Esophagus squamous epithelium (tissue), 5 donors: ENCODE measurements at regions not wholly inside any gene's neighbourhood (a gene's known extent, or its start where the extent isn't known, plus 50 kb on each side); places are given as distances from the start of the nearest gene placed in this dataset.

Experiments
- DNase-seq: peaks from one replicate; lab custom pipeline; 2025; lab: John Stamatoyannopoulos, UW
- H3K27ac ChIP-seq, 4 donors: fragments of 200-600 bp; sonication (generic); one replicate each; pipeline ENCODE4 v1.5.1; 2016 to 2019; ENCODE audit warnings: mild to moderate bottlenecking in 1 of 4
- H3K27me3 ChIP-seq, 4 donors: fragments of 200-600 bp; sonication (generic); 1 replicate in 3 of 4; 2 replicates in 1 of 4; pipeline versions ENCODE4 v1.5.1 to v1.6.0; 2017 to 2021; ENCODE audit warnings: antibody characterized with exemption in 1 of 4
- H3K36me3 ChIP-seq, 3 donors: fragments of 200-600 bp; sonication (generic); one replicate each; pipeline ENCODE4 v1.5.1; 2016 to 2019
- H3K4me1 ChIP-seq, 3 donors: fragments of 200-600 bp; sonication (generic); one replicate each; pipeline ENCODE4 v1.5.1; 2017 to 2019
- H3K4me3 ChIP-seq, 4 donors: fragments of 200-600 bp; sonication (generic); 1 replicate in 3 of 4; 2 replicates in 1 of 4; pipeline ENCODE4 v1.5.1; 2016 to 2019; ENCODE audit warnings: mild to moderate bottlenecking in 2 of 4, moderate library complexity in 1 of 4
- H3K9me3 ChIP-seq, 3 donors: fragments of 200-600 bp; sonication (generic); one replicate each; pipeline ENCODE4 v1.5.1; 2016 to 2019
- CTCF ChIP-seq, 6 experiments: fragments of 450-650 bp in 4 of 6; fragments of 200-600 bp in 2 of 6; sonication (generic) in 2 of 6; IDR thresholded peaks; one replicate each; pipeline ENCODE4 v1.5.1; 2016 to 2019; ENCODE audit warnings: antibody characterized with exemption in 6 of 6, mild to moderate bottlenecking in 4 of 6, moderate library complexity in 4 of 6
- POLR2A ChIP-seq, 4 donors: fragments of 450-650 bp; IDR thresholded peaks; one replicate each; pipeline ENCODE4 v1.6.1; 2017; ENCODE audit warnings: antibody characterized with exemption in 4 of 4, mild to moderate bottlenecking in 4 of 4, moderate library complexity in 3 of 4
- WGBS, 2 donors: methylation state at CpG; one replicate each; pipeline ENCODE4 v1.1.5; 2018; 5-methylcytosine and 5-hydroxymethylcytosine counted together
- intact Hi-C: fragments of 100-400 bp; cut with DNase I; formaldehyde crosslinking; loops from one replicate; pipeline ENCODE4 v1.15.0; 2022
- donor health status: DM: yes; HTN: yes; CAD: no.

- DNase-seq, result no peak
- intact Hi-C loops, result no loop called here
- WGBS, 2 donors, result 70 to 84% methylated on average over 2 of the region's 2 CpGs
- TF ChIP-seq CTCF (IDR thresholded peaks at IDR 0.05) (no peak), POLR2A (IDR thresholded peaks at IDR 0.05) (no peak)
- Histone ChIP-seq H3K4me3 (no peak overlapping the region), H3K36me3 (no peaks in the 10 kb centered on the region), H3K4me1 (peaks cover 0 to 11% (median 0%) of the 10 kb centered on the region in 3 donors), H3K27me3 (no peaks in the 10 kb centered on the region), H3K9me3 (no peaks in the 10 kb centered on the region), H3K27ac (no peak overlapping the region)
Observed at GRCh38 chr18:44227501-44227900, 453.2 kb upstream of the SETBP1 start.

GRCh38 chr18:44229693-44230108 is 451.0 kb upstream of the SETBP1 start:
- no peaks in the 10 kb centered on the region for H3K36me3 ChIP-seq
- no peak overlapping the region for H3K4me3 ChIP-seq
- TF ChIP-seq CTCF (IDR thresholded peaks at IDR 0.05), result no peak
- TF ChIP-seq POLR2A (IDR thresholded peaks at IDR 0.05), result no peak
- H3K4me1 ChIP-seq, result peaks cover 0 to 11% (median 0%) of the 10 kb centered on the region in 3 donors
- no peak for DNase-seq
- H3K9me3 ChIP-seq, result no peaks in the 10 kb centered on the region
- 18 to 29% methylated on average over 3 of the region's 3 CpGs for WGBS, 2 donors
- intact Hi-C loops, result no loop called here
- no peaks in the 10 kb centered on the region for H3K27me3 ChIP-seq
- H3K27ac ChIP-seq, result no peak overlapping the region

- H3K9me3 ChIP-seq, result no peaks in the 10 kb centered on the region
- 82% methylated on average over 4 of the region's 4 CpGs for WGBS, 2 donors
- intact Hi-C loops, result no loop called here
- H3K36me3 ChIP-seq, result no peaks in the 10 kb centered on the region
- TF ChIP-seq CTCF (IDR thresholded peaks at IDR 0.05) (no peak), POLR2A (IDR thresholded peaks at IDR 0.05) (no peak)
- H3K27me3 ChIP-seq, result no peaks in the 10 kb centered on the region
- no peak overlapping the region for H3K4me3 ChIP-seq
- no peak overlapping the region for H3K27ac ChIP-seq
- H3K4me1 ChIP-seq, result peaks cover 0 to 11% (median 0%) of the 10 kb centered on the region in 3 donors
- no peak for DNase-seq
Observed at GRCh38 chr18:44231936-44232335, 448.8 kb upstream of the SETBP1 start.

- 78 to 80% methylated on average over 1 of the region's 1 CpG for WGBS, 2 donors
- intact Hi-C loops, result no loop called here
- Histone ChIP-seq H3K4me3 (no peak overlapping the region), H3K27ac (no peak overlapping the region), H3K4me1 (peaks cover 0 to 11% (median 0%) of the 10 kb centered on the region in 3 donors), H3K9me3 (no peaks in the 10 kb centered on the region), H3K27me3 (no peaks in the 10 kb centered on the region), H3K36me3 (no peaks in the 10 kb centered on the region)
- no peak for DNase-seq
- no peak for TF ChIP-seq POLR2A (IDR thresholded peaks at IDR 0.05)
- TF ChIP-seq CTCF (IDR thresholded peaks at IDR 0.05), result no peak
Observed at GRCh38 chr18:44232500-44232899, 448.2 kb upstream of the SETBP1 start.

DNA sequence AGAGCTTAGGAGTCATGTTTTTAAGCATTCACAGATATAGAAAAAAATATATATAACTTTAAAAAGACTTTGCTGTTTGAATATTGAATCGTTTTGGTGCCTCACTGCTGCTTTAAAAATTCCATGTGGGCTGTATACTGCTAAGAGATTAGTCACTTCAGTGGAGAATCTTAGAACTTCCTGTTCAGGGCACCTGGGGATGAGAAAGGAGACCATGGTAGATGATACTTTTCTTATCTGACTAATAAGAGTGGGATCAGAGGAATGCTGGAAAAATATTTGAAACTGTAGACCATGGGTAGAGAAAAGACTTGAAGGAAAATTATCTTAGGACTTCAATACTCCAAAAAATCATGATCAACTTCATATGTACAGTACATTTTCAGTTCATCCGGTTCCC is 442.2 kb upstream of the SETBP1 start:
- no peak overlapping the region for H3K27ac ChIP-seq
- H3K9me3 ChIP-seq, result no peaks in the 10 kb centered on the region
- H3K27me3 ChIP-seq, result no peaks in the 10 kb centered on the region
- no peak for DNase-seq
- no peak overlapping the region for H3K4me3 ChIP-seq
- no peaks in the 10 kb centered on the region for H3K4me1 ChIP-seq
- 51 to 55% methylated on average over 2 of the region's 2 CpGs for WGBS, 2 donors
- intact Hi-C loops, result no loop called here
- H3K36me3 ChIP-seq, result no peaks in the 10 kb centered on the region
- TF ChIP-seq CTCF (IDR thresholded peaks at IDR 0.05) (no peak), POLR2A (IDR thresholded peaks at IDR 0.05) (no peak)
